IPS-NIHi7 (cell line): ENCODE measurements at regions not wholly inside any gene's neighbourhood (a gene's known extent, or its start where the extent isn't known, plus 50 kb on each side); places are given as distances from the start of the nearest gene placed in this dataset.
"Not testable (repeated sequence)": the region's sequence is repeated elsewhere in the genome, so short reads cannot be mapped to it uniquely, and the experiment has no call there.

ENCODE experiments used
- DNase-seq: peaks from one replicate; pipeline ENCODE4 v3.0.0; 2012; ENCODE audit warnings: mixed read lengths; ENCODE audit errors: extremely low spot score

DNA sequence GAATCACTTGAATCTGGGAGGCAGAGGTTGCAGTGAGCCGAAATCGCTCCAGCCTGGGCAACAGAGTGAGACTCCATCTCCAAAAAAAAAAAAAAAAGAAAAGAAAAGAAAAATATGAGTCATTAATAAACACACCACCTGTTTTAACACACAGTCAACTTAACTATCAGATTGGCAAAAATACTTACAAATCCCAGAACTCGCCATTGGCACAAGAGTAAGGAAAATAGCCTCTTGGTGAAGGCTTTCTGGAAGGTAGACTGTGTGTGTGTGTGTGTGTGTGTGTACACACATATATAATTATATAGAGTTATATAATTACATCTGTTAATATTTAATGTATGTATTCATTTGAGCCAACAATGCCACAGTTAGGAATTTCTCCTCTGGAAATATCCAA lies 63.7 kb upstream of the UXS1 start:
- DNase-seq: no peak

DNA sequence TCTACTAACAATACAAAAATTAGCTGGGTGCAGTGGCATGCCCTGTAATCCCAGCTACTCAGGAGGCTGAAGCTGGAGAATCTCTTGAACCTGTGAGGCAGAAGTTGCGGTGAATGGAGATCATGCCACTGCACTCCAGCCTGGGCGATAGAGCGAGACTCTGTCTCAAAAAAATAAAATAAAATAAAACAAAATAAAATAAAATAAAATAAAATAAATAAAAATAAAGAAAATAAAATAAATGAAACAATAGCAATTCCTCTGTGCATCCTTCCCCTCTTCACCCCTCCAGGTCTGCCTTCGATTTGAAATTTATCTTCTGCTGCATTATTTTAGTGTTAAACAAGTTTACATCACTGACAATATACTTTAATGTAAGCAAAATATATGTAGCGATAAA lies 63.0 kb upstream of the UXS1 start:
- DNase-seq: no peak

DNA sequence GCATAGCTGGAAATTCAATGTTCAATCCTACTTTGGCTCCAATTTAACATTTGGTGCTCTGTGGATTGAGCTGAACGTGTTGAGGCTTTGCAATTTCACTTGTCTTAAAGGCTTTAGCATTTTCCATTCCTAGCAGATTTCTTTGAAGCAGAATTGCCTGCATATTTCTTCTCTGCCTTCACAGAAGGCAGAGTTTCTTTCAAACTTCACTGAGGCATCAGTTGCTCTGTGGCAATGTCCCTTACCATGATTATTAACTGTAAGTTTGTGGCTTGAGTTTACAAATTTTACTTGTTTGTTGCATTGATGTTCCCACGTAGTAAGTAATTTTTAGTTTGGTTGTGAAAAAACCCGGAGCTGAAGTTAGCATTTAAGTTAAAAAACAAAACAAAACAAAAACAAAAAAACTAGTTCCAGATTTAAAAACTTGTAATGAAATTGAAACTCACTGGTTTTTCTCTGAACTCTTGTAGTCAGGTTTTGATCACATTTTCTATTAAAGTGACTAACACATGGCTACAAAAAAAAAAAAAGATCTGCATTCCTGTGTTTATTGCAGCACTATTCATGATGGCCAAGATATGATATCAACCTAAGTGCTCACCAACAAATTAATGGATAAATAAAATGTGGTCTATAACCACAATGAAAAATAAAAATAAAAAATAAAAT lies 55.2 kb upstream of the UXS1 start:
- not testable (repeated sequence) for DNase-seq

DNA sequence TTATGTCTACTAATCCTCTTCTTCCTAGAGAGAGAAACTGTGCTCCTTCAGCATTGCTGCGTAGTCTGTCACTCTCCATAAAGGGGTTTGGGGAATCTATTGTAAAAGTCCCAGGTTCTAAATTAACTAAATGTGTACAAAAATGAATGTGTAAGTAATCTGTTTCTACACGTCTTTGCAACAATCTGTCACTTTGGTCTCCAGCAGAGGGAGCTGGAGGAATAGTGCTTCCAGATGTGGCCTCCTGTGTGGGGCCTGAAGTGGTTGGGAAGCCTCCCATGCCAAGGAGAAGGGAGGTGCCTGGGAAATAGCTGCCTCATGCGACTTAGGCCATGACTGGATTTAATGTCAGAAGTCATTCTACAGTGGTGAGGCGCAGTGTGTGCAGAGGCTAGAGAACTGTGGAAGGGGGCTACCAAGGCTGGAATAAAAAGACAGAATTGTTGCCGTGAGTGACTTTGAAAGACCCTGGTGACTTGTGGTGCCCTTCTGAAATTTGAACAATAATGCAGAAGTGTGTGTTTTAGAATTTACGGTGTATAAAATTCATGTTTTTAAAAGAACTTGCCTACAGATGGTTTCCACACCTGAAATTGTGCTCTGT lies 54.5 kb upstream of the UXS1 start:
- DNase-seq: not testable (repeated sequence)
